ENCODE measurements at regions not wholly inside any gene's neighbourhood (a gene's known extent, or its start where the extent isn't known, plus 50 kb on each side); places are given as distances from the start of the nearest gene placed in this dataset.
"Not testable (repeated sequence)": the region's sequence is repeated elsewhere in the genome, so short reads cannot be mapped to it uniquely, and the experiment has no call there.

GRCh38 chr2:4192119-4192518 lies 488.7 kb downstream of the DCDC2C start:
- DNase-seq (ENCODE audit: low read depth): no peak
- TF ChIP-seq CTCF (IDR thresholded peaks at IDR 0.05; ENCODE audit: control insufficient read depth, extremely low read depth, insufficient read depth): no peak
- no peak overlapping the region for H3K4me3 ChIP-seq (ENCODE audit: low read depth, low read length)

GRCh38 chr2:4214444-4215205 lies 511.2 kb downstream of the DCDC2C start:
- no peak overlapping the region for H3K4me3 ChIP-seq (ENCODE audit: low read depth, low read length)
- DNase-seq (ENCODE audit: low read depth): no peak
- no peak for TF ChIP-seq CTCF (IDR thresholded peaks at IDR 0.05; ENCODE audit: control insufficient read depth, extremely low read depth, insufficient read depth)

GRCh38 chr2:4217737-4218136 lies 514.4 kb downstream of the DCDC2C start:
- TF ChIP-seq CTCF (IDR thresholded peaks at IDR 0.05; ENCODE audit: control insufficient read depth, extremely low read depth, insufficient read depth): no peak
- DNase-seq (ENCODE audit: low read depth): no peak

GRCh38 chr2:4219101-4219500 lies 515.7 kb downstream of the DCDC2C start:
- no peak for TF ChIP-seq CTCF (IDR thresholded peaks at IDR 0.05; ENCODE audit: control insufficient read depth, extremely low read depth, insufficient read depth)
- DNase-seq (ENCODE audit: low read depth): no peak
- H3K4me3 ChIP-seq (ENCODE audit: low read depth, low read length): no peak overlapping the region

More at GRCh38 chr2:4217737-4218136, 514.4 kb downstream of the DCDC2C start:
- H3K4me3 ChIP-seq (ENCODE audit: low read depth, low read length): no peak overlapping the region

- no peak for TF ChIP-seq CTCF (IDR thresholded peaks at IDR 0.05; ENCODE audit: control insufficient read depth, extremely low read depth, insufficient read depth)
- H3K4me3 ChIP-seq (ENCODE audit: low read depth, low read length): no peak overlapping the region
- DNase-seq (ENCODE audit: low read depth): no peak
Measured at GRCh38 chr2:4219571-4219970, 516.2 kb downstream of the DCDC2C start.

- TF ChIP-seq CTCF (IDR thresholded peaks at IDR 0.05; ENCODE audit: control insufficient read depth, extremely low read depth, insufficient read depth): no peak
- H3K4me3 ChIP-seq (ENCODE audit: low read depth, low read length): no peak overlapping the region
- DNase-seq (ENCODE audit: low read depth): no peak
Measured at GRCh38 chr2:4221434-4221833, 518.1 kb downstream of the DCDC2C start.

- no peak for TF ChIP-seq CTCF (IDR thresholded peaks at IDR 0.05; ENCODE audit: control insufficient read depth, extremely low read depth, insufficient read depth)
- H3K4me3 ChIP-seq (ENCODE audit: low read depth, low read length): no peak overlapping the region
- no peak for DNase-seq (ENCODE audit: low read depth)
Measured at GRCh38 chr2:4221845-4222244, 518.5 kb downstream of the DCDC2C start.

- not testable (repeated sequence) for DNase-seq (ENCODE audit: low read depth); H3K4me3 ChIP-seq (ENCODE audit: low read depth, low read length)
Measured at GRCh38 chr2:4244422-4244821, 541.0 kb downstream of the DCDC2C start.
